KG1 (cell line): ENCODE measurements at regions not wholly inside any gene's neighbourhood (a gene's known extent, or its start where the extent isn't known, plus 50 kb on each side); places are given as distances from the start of the nearest gene placed in this dataset.
"Not testable (repeated sequence)": the region's sequence is repeated elsewhere in the genome, so short reads cannot be mapped to it uniquely, and the experiment has no call there.

Experiments used
- DNase-seq: peaks from one replicate; lab custom pipeline; 2025; lab: John Stamatoyannopoulos, UW

DNA sequence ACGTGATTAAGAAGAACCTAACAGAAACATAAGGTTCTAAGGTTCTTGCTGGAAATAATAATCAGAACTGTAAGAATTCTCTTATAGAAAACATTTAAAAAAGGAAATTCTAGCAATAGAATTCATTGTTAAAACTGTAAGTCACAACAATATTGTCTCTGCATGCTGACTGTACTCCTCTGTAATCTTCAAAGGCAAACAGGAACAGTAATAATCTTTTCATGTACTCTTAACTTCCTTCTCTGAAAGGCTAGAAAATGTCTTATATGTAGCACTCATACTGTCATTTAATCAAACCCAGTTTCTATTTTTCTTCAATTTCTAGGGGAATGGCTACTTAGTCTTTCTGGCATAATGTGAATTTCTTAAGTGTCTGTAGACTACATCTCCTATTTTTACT lies 103.5 kb upstream of the AGAP9 start:
- DNase-seq, result not testable (repeated sequence)

DNA sequence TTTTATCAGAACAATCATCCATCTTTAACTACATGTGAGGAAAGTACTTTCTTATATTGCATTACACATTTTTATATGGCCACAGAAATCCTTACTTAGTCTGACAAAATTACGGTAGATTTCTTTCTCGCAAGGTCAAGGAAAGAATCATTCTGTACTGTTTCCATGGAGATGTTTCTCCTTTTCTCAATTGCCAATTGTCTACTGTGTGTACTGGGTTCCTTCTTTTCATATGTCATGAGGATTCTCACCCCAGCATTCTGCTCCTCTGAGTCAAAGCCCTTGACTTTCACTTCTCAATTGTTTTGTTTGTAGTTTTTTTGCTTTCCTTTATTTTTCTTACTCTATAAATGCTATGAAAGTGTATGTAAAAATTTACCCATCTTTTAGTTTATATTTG lies 99.3 kb upstream of the AGAP9 start:
- DNase-seq, result not testable (repeated sequence)

DNA sequence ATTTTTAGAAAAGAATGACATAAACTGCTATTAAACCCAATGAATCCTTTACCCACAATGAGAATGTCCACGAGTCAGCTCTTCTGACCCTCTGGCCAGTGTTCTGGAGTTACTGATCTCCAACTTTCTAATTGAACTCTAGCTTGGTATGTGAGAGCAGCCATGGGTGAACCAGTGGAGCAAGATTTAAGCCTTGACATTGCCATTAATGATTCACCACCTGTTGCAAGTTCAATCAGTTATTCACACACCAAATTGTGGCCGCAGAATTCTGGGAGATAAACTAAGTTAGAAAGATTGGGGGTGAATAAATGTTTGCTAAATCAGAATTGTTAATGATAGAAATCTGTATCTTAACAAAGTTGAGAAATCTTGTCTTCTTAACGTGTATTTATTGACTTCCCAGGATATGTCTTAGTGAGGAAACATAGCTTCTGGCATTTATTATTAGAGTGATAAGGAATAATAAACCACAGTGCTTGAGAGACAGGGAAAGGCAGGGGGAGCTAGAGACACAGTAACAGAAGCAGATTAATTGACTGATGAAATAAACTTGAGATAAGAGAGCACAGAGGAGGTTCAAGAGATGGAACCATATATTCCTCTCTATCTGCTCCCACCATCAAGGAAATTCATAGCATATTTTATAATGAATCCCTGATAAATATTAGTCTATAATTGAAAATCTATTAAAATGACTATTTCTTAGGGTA lies 96.0 kb upstream of the AGAP9 start:
- DNase-seq, result not testable (repeated sequence)

DNA sequence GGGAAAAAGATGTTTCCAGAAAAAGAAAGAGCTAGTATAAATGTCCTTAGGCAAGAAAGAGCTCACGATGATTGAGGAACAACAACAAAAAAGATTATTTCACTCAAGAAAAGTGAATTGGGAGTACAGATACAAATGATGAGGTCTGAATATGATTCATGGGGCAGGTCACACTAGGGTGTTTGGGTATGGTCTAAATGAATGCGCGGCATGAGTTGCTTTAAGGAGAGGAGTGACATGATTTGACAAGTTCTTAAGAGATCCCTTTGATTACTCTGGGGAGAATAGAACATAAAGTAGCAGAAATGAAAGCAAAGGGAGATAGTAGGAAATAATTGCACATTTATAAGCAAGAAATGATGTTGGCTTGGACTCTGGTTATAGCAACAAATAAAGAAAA lies 85.9 kb upstream of the AGAP9 start:
- not testable (repeated sequence) for DNase-seq

DNA sequence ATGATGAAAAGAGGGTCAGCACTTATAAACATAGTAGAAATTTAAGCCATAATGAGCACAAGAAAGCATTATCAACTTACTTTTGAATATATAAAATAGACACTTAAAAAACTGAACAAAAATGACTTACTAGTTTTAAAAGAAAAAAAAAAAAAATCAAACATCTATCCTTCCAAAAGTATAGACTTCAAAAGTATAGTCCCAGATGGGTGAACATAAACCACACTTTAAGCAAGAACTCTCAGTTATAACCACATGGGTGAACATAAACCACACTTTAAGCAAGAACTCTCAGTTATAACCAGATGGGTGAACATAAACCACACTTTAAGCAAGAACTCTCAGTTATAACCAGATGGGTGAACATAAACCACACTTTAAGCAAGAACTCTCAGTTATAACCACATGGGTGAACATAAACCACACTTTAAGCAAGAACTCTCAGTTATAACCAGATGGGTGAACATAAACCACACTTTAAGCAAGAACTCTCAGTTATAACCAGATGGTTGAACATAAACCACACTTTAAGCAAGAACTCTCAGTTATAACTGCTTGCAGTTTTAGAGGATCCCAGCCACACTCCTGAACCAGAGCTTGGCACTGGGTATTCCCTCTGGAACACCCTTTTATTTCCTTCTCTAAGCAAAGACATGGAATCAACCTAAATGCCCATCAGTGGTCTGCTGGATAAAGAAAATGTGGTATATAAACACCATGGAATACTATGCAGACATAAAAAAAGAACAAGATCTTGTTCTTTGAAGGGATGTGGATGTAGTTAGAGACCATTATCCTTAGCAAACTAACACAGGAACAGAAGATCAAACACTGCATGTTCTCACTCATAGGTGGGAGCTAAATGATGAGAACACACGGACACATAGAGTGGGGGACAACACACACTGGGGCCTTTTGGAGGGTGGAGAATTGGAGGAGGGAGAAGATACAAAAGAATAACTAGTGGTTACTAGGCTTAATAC lies 82.6 kb upstream of the AGAP9 start:
- not testable (repeated sequence) for DNase-seq

DNA sequence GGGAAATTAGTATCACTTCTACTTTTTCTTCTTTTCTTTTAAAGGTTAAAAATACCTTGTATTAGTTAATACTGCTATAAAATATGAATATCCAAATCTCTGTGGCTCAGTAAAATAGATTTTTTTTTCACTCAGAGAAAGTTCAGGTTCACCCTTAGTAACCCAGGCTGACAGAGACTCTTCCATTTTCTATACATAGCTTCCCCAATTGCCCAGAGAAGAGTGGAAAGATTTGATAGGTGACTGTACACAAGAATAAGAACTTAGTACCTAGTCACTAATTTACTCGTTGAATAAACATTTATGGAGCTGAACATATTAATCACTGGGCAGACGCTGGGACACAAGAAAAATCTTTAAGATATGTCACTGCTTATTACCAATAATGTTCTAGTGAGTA lies 77.2 kb upstream of the AGAP9 start:
- DNase-seq, result not testable (repeated sequence)

DNA sequence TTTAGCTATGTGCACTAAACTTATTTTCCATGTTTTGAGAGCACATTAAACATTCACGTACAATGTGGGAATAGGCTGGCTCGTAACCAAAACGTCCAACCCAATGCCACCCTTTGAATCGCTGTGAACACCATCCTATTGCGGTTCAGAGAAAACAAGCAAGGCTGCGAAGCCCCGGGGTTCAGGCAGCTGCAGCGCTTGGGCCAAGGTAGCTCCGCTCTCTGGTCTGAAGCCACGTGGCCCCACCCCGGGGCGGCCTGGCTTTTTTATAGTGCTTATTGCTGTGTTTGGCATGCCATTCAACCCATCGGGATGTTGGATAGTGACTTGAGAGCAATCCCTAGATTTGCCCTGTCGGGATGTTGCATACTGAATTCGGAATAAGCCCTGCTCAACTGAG lies 76.7 kb upstream of the AGAP9 start:
- not testable (repeated sequence) for DNase-seq

DNA sequence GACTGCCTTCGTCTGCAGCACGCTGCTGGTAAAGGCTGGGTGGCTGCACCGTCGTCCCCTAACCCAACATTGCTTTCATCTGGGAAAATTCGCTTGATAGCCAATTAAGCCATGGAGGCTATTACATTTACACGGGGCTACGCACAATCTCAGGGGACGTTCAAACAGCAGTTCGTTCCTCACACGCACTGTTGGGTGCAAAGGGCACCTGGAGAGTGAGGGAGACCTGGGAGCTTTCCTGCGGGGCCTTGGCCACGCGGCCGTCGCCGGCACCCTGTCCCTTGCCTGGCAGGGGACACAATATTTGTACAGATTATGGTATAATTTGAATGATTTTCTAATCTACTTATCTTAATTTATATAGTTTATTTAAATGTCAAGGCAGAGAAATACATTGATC lies 76.2 kb upstream of the AGAP9 start:
- not testable (repeated sequence) for DNase-seq

DNA sequence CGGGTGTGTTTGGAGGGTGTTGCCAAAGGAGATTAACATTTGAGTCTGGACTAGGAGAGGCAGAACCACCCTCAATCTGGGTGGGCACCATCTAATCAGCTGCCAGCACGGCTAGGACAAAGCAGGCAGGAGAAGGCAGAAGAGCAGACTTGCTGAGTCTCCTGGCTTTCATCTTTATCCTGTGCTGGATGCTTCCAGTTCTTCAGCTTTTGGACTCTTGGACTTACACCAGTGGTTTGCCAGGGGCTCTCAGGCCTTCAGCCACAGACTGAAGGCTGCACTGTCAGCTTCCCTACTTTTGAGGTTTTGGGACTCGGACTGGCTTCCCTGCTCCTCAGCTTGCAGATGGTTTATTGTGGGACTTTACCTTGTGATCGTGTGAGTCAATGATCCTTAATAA lies 70.4 kb upstream of the AGAP9 start:
- DNase-seq, result not testable (repeated sequence)

DNA sequence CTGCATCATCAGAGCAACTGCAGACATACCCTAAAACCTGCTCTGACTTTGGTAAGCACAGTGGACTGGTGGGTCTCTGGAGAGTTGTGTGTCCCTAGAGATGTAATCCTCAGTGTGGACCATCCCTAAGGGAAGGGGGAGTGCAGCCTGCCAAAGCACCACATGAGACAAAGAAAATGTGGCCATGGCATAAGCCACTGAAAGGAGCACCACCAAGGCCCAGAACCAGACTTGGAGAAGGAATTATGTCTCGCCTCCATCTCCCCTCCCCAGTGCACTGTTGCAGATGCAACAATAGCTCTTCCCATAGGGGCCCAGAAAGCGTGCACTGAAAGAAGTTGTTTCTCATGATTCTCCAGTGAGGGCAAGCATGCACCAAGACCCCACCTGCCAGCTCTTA lies 69.7 kb upstream of the AGAP9 start:
- DNase-seq, result not testable (repeated sequence)

DNA sequence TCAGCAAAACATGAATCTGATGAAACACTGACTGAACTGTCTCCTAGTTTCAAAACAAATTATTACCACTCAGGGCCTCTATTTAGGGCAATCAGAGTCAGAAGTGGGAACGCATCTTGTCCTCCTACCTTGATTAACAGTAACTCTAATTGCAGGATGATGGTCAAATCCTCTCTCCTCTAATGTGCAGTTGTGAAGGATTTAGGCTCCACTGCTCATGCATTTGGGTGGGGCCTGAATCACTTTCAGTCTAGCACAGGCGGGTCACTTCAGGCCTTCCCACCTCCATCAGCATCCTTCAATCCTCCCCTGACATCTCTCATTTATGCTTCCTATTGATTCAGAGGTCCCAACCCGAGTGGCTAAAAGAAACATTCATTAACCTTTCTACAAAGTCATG lies 67.5 kb upstream of the AGAP9 start:
- DNase-seq, result not testable (repeated sequence)

DNA sequence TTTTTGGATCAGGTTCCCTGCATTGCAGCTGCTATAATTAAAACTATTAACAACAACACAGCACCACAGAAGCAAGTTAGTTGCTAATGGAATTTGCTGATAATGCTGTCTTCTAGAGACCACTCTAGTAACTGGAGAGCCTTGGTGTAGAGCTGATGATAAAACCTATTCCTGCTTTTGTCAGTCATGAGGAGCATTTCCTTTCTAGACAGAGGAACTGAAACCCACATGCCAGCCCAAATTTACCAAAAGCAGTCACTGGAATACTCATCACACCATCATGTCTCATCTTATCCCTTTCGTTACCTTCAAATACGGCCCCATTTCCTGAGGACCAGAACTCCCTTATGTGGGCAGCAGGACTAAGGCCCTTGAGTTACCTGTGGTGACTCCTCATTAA lies 67.1 kb upstream of the AGAP9 start:
- DNase-seq, result not testable (repeated sequence)

DNA sequence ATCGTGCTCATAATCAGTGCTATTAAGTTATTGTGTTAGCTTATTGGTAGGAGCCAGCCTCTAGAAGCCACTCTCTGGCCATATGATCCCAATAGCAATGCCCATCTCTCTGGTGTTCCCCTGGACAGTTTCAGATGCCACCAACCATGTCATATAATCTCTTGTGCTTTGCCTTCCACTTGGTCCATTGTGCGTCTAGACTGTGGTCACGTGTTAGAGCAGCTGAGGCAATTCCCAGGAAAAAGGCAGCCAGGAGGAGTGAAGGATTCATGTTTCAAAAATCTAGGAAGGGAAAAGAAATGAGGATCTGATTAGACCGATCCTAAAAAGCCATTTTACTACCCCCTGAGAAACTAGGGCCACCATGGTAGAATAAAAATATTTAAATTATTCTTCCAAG lies 58.6 kb upstream of the AGAP9 start:
- not testable (repeated sequence) for DNase-seq

DNA sequence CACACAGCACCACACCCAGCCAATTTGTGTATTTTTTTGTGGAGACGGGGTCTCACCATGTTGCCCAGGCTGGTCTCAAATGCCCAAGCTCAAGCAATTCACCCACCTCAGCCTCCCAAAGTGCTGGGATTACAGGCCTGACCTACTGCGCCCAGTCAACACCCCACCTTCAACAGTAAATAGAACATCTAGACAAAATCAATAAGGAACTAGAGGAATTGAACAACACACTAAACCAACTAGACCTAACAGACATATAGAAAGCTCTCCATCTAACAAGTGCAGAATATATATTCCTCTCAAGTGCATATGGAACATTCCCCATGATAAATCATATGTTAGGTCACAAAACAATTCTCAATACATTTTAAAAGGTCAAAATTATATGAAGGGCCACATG lies 56.6 kb upstream of the AGAP9 start:
- not testable (repeated sequence) for DNase-seq

DNA sequence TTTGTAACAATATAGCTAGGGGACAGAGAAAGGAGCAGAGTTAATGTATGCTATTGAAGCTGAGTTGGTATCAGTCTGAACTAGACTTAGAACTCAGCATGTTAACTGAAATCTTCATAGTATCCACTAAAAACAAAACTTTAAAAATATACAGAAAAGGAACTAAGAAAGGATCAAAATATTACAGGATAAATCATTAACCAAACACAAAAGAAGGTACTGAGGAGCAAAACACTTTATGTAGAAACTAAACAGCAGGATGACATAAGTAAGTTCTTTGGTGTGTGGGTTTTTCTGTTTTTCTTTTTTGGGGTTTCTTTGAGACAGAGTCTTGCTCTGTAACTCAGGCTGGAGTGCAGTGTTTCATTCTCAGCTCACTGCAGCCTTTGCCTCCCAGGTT lies 55.1 kb upstream of the AGAP9 start:
- not testable (repeated sequence) for DNase-seq
